ENCODE measurements at regions not wholly inside any gene's neighbourhood (a gene's known extent, or its start where the extent isn't known, plus 50 kb on each side); places are given as distances from the start of the nearest gene placed in this dataset.

DNA sequence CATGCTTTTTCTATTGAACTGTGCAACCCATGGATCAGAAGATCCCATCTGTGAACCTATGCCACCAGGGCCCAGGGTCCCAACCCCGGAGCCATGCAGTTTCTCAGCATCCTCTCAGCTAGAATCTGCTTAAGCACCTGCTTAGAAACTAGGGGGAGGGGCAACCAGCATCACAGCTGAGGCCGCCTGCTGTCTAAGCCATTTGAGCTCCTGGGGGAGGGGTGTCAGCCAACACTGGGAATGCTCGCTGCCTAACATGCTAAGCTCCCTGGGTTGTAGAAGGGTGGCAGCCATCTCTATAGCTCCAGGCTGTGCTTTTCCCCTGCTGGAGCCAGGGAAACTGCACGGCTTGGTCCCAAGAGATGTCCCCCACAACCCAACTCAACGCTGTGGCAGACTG is 322.8 kb downstream of the EDEM1 start:
- TF ChIP-seq POLR2AphosphoS5 (IDR thresholded peaks at IDR 0.05) (no peak), POLR2A (IDR thresholded peaks at IDR 0.05) (no peak)
- TF ChIP-seq, protein P1, sequence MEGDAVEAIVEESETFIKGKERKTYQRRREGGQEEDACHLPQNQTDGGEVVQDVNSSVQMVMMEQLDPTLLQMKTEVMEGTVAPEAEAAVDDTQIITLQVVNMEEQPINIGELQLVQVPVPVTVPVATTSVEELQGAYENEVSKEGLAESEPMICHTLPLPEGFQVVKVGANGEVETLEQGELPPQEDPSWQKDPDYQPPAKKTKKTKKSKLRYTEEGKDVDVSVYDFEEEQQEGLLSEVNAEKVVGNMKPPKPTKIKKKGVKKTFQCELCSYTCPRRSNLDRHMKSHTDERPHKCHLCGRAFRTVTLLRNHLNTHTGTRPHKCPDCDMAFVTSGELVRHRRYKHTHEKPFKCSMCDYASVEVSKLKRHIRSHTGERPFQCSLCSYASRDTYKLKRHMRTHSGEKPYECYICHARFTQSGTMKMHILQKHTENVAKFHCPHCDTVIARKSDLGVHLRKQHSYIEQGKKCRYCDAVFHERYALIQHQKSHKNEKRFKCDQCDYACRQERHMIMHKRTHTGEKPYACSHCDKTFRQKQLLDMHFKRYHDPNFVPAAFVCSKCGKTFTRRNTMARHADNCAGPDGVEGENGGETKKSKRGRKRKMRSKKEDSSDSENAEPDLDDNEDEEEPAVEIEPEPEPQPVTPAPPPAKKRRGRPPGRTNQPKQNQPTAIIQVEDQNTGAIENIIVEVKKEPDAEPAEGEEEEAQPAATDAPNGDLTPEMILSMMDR (IDR thresholded peaks at IDR 0.05) = no peak
- intact Hi-C loops (cut with DNase I; ENCODE audit: low total_unique reads) = no loop called here
- no peaks in the 10 kb centered on the region for H3K36me3 ChIP-seq
- DNase-seq (ENCODE audit: low spot score in 2 of 2) = no peak
- peaks cover 11 to 24% of the 10 kb centered on the region in 2 donors for H3K9me3 ChIP-seq
- no peak overlapping the region for H3K27ac ChIP-seq
- H3K27me3 ChIP-seq = no peaks in the 10 kb centered on the region
- H3K4me3 ChIP-seq = no peak overlapping the region
- no peaks in the 10 kb centered on the region for H3K4me1 ChIP-seq

DNA sequence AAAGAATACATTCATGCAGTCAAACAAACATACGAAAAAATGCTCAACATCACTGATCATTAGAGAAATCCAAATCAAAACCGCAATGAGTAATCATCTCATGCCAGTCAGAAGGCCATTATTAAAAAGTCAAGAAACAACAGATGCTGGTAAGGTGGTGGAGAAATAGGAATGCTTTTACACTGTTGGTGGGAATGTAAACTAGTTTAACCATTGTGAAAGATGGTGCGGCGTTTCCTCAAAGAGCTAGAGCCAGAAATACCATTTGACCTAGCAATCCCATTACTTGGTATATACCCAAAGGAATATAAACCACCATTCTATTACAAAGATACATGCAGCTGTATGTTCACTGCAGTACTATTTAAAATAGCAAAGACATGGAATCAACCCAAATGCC is 330.4 kb downstream of the EDEM1 start:
- H3K27me3 ChIP-seq = no peaks in the 10 kb centered on the region
- H3K27ac ChIP-seq = no peak overlapping the region
- no peak for DNase-seq (ENCODE audit: low spot score in 2 of 2)
- intact Hi-C loops (cut with DNase I; ENCODE audit: low total_unique reads) = no loop called here
- H3K4me3 ChIP-seq = no peak overlapping the region
- H3K36me3 ChIP-seq = no peaks in the 10 kb centered on the region
- H3K9me3 ChIP-seq = peaks cover 0 to 28% of the 10 kb centered on the region in 2 donors
- TF ChIP-seq POLR2A (IDR thresholded peaks at IDR 0.05) (no peak), POLR2AphosphoS5 (IDR thresholded peaks at IDR 0.05) (no peak)
- TF ChIP-seq, protein P1 (IDR thresholded peaks at IDR 0.05) = no peak
- H3K4me1 ChIP-seq = no peaks in the 10 kb centered on the region

DNA sequence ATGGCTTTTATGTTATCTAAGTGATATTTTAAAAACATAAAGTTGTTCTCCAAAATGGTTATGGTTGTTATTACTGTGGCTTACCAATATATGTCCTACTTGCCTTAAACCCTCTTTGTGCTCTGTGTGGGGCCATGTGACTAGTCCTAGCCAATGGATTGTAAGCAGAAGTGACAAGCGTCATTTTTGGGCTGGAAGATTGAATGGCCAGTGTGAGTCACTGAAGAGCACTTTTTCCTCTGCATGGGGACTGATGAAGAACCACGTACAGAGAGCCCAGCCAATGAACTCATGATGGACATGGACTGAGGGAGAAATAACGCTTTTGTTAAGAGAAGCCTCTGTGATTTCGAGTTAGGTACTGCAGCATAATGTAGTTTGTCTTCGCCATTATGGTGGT is 332.7 kb downstream of the EDEM1 start:
- Histone ChIP-seq H3K36me3 (no peaks in the 10 kb centered on the region), H3K27ac (no peak overlapping the region), H3K4me3 (no peak overlapping the region), H3K4me1 (no peaks in the 10 kb centered on the region), H3K27me3 (no peaks in the 10 kb centered on the region), H3K9me3 (peaks cover 0 to 5% of the 10 kb centered on the region in 2 donors)
- intact Hi-C loops (cut with DNase I; ENCODE audit: low total_unique reads) = no loop called here
- no peak for DNase-seq (ENCODE audit: low spot score in 2 of 2)
- no peak for TF ChIP-seq POLR2A (IDR thresholded peaks at IDR 0.05)
- TF ChIP-seq, protein P1 (IDR thresholded peaks at IDR 0.05) = no peak
- no peak for TF ChIP-seq POLR2AphosphoS5 (IDR thresholded peaks at IDR 0.05)

DNA sequence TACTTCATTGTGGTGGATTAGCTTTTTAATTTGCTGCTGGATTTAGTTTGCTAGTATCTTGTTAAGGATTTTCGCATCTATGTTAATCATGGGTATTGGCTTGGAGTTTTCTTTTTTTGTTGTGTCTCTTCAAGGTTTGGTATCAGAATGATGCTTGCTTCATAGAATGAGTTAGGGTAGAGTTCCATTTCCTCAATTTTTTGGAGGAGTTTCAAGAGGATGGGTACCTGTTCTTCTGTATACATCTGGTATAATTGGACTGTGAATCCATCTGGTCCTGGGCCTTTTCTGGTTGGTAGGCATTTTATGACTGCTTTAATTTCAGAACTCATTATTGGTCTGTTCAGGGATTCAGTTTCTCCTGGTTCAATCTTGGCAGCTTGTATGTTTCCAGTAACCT is 335.6 kb downstream of the EDEM1 start:
- intact Hi-C loops (cut with DNase I; ENCODE audit: low total_unique reads) = no loop called here
- TF ChIP-seq POLR2A (IDR thresholded peaks at IDR 0.05) = no peak
- TF ChIP-seq POLR2AphosphoS5 (IDR thresholded peaks at IDR 0.05) = no peak
- TF ChIP-seq, protein P1 (IDR thresholded peaks at IDR 0.05) = no peak
- Histone ChIP-seq H3K27me3 (no peaks in the 10 kb centered on the region), H3K27ac (no peak overlapping the region), H3K9me3 (no peaks in the 10 kb centered on the region), H3K4me1 (no peaks in the 10 kb centered on the region), H3K36me3 (no peaks in the 10 kb centered on the region), H3K4me3 (no peak overlapping the region)
- no peak for DNase-seq (ENCODE audit: low spot score in 2 of 2)

DNA sequence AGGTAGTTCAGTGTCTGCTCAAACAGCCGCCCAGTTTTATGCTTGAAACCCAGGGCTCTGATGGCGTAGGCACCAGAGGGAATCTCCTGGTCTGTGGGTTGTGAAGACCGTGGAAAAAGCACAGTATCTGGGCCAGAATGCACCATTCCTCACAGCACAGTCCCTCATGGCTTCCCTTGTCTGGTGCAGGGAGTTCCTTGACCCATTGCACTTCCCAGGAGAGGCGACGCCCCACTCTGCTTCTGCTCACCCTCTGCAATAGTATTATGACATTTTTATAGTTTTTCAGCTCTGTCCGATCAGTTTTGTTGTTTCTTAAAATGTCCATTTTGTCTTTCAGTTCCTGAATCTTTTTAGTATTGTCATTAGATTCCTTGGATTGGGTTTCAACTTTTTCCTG is 343.5 kb downstream of the EDEM1 start:
- no peak for DNase-seq (ENCODE audit: low spot score in 2 of 2)
- Histone ChIP-seq H3K27me3 (peaks cover 0 to 14% of the 10 kb centered on the region in 2 donors), H3K27ac (no peak overlapping the region), H3K36me3 (no peaks in the 10 kb centered on the region), H3K4me3 (no peak overlapping the region), H3K4me1 (no peaks in the 10 kb centered on the region), H3K9me3 (no peaks in the 10 kb centered on the region)
- intact Hi-C loops (cut with DNase I; ENCODE audit: low total_unique reads) = no loop called here
- TF ChIP-seq POLR2AphosphoS5 (IDR thresholded peaks at IDR 0.05) (no peak), POLR2A (IDR thresholded peaks at IDR 0.05) (no peak)
- TF ChIP-seq, protein P1 (IDR thresholded peaks at IDR 0.05) = no peak
